Type B pancreatic cell (in vitro differentiated cells): ENCODE measurements at regions not wholly inside any gene's neighbourhood (a gene's known extent, or its start where the extent isn't known, plus 50 kb on each side); places are given as distances from the start of the nearest gene placed in this dataset.
"Not testable (repeated sequence)": the region's sequence is repeated elsewhere in the genome, so short reads cannot be mapped to it uniquely, and the experiment has no call there.

ENCODE experiments used
- DNase-seq: peaks from one replicate; pipeline ENCODE4 v3.0.0; 2021; ENCODE audit warnings: mixed read lengths; ENCODE audit not compliant: unreplicated experiment; ENCODE audit errors: extremely low spot score
- H3K27ac Mint-ChIP-seq: 2 replicates; pipeline ENCODE4 v1.8.0; 2021; ENCODE audit warnings: mild to moderate bottlenecking, mixed read lengths
- H3K27me3 Mint-ChIP-seq: 2 replicates; pipeline ENCODE4 v1.8.0; 2021; ENCODE audit warnings: mixed read lengths
- H3K36me3 Mint-ChIP-seq: 2 replicates; pipeline ENCODE4 v1.8.0; 2021; ENCODE audit warnings: mixed read lengths
- H3K4me1 Mint-ChIP-seq: one replicate; pipeline ENCODE4 v1.8.0; 2021; ENCODE audit warnings: mixed read lengths; ENCODE audit not compliant: unreplicated experiment
- H3K4me3 Mint-ChIP-seq: 2 replicates; pipeline ENCODE4 v1.8.0; 2021; ENCODE audit warnings: mild to moderate bottlenecking, mixed read lengths
- H3K9me3 Mint-ChIP-seq: 2 replicates; pipeline ENCODE4 v1.8.0; 2021; ENCODE audit warnings: mixed read lengths
- TF ChIP-seq, protein P1 (sequence below): fragments of 200-600 bp; sonication (generic); conservative IDR thresholded peaks from 2 replicates; pipeline ENCODE4 v1.5.0; 2021; ENCODE audit warnings: antibody characterized with exemption, mild to moderate bottlenecking

DNA sequence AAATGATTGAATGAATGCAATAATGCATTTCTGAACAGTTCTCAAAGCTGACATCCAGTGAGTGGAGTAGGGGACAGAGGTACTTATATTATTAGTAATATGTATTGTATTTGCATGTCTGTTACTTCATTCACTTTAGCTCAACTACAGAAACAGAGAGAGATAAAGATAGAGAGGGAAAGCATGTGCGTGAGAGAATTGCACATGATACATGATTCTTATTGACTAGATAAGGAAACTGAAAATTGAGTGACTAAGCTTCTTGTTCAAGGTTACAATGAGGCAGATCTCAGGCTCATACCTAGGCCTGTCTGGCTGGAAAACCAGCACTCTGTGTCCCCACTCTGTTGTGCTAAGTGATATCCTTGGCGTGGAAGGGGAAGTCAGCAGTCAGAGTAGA, 337.7 kb upstream of the KLF4 start:
- Mint-ChIP-seq H3K9me3 (no peaks in the 10 kb centered on the region), H3K4me3 (no peak overlapping the region), H3K36me3 (no peaks in the 10 kb centered on the region), H3K27ac (no peak overlapping the region), H3K4me1 (no peaks in the 10 kb centered on the region), H3K27me3 (peaks cover 53% of the 10 kb centered on the region)
- DNase-seq: no peak
- TF ChIP-seq, protein P1, sequence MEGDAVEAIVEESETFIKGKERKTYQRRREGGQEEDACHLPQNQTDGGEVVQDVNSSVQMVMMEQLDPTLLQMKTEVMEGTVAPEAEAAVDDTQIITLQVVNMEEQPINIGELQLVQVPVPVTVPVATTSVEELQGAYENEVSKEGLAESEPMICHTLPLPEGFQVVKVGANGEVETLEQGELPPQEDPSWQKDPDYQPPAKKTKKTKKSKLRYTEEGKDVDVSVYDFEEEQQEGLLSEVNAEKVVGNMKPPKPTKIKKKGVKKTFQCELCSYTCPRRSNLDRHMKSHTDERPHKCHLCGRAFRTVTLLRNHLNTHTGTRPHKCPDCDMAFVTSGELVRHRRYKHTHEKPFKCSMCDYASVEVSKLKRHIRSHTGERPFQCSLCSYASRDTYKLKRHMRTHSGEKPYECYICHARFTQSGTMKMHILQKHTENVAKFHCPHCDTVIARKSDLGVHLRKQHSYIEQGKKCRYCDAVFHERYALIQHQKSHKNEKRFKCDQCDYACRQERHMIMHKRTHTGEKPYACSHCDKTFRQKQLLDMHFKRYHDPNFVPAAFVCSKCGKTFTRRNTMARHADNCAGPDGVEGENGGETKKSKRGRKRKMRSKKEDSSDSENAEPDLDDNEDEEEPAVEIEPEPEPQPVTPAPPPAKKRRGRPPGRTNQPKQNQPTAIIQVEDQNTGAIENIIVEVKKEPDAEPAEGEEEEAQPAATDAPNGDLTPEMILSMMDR: no peak

DNA sequence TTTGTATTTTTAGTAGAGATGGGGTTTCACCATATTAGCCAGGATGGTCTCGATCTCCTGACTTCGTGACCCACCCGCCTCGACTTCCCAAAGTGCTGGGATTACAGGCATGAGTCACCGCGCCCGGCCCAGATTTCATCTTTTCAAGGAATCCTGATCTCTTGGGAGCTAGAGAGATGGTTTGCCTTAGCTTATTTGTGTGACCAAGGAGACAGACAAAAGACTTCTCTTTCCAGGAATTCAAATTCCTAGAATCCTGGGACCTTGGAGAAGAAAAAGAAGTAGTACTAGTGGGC, 337.1 kb upstream of the KLF4 start:
- H3K9me3 Mint-ChIP-seq, H3K27ac Mint-ChIP-seq, H3K36me3 Mint-ChIP-seq, H3K4me3 Mint-ChIP-seq, DNase-seq, H3K4me1 Mint-ChIP-seq: not testable (repeated sequence)
- peaks cover 55% of the 10 kb centered on the region for H3K27me3 Mint-ChIP-seq

DNA sequence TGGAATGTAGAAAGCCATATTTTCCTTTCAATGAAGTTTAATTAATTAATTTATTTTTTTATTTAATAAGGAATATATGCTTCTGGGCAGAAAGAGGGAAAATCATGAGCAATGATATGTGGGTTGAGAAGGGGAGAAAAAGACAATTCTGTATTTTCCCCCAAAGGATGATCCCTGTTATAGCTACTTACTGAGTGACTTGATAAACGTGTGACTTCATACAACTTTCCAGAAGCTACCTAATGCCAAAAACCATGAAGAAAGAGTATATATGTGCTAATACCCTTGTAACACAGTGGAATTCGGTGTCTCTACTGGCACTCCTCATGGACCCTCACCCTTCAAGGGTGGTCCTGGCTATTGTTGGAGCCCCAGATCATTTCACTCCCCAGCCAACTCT, 335.0 kb upstream of the KLF4 start:
- H3K9me3 Mint-ChIP-seq: no peaks in the 10 kb centered on the region
- H3K36me3 Mint-ChIP-seq: no peaks in the 10 kb centered on the region
- DNase-seq: no peak
- peaks cover 53% of the 10 kb centered on the region for H3K27me3 Mint-ChIP-seq
- H3K4me1 Mint-ChIP-seq: peaks cover 6% of the 10 kb centered on the region
- no peak overlapping the region for H3K4me3 Mint-ChIP-seq
- no peak overlapping the region for H3K27ac Mint-ChIP-seq
- TF ChIP-seq, protein P1: no peak

DNA sequence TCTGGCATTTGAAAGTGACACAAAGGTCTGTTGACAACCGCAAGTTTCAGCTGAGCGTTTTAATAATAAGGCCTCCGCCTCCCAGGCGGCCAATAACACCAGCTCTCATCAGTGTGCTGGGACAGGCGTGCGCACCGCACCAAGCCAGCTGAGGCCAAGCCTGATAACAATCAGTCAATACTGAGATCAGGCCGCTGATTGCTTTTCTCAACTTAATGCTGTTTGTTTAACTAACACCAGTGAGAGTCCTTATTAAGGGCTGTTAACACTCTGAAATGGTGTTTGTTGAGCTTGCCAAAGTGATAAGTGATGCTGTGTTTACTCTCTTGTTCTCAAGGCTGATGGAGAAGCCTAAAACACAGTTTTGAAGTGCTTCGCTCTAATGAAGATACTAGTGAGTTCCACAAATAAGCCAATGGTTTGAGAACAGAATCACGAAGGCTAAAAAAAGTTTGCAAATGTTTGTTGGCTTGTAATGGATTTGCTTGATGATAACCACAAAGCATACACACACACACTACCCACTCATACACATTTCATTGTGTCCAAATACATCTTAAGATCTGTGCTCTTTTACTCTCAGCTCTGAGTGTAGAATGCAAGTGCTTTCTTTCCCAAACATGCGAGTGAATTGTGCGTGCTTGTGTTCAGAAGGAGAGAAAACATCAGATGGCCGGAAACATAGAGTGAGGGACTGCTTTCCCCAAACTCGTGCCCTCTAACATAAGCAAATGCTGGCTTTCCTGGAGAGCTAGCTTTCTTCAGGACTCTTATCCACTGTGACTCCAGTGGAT, 330.4 kb upstream of the KLF4 start:
- TF ChIP-seq, protein P1: no peak
- H3K4me3 Mint-ChIP-seq: no peak overlapping the region
- H3K4me1 Mint-ChIP-seq: peaks cover 16% of the 10 kb centered on the region
- H3K27ac Mint-ChIP-seq: no peak overlapping the region
- H3K27me3 Mint-ChIP-seq: peaks cover 46% of the 10 kb centered on the region
- H3K9me3 Mint-ChIP-seq: no peaks in the 10 kb centered on the region
- no peaks in the 10 kb centered on the region for H3K36me3 Mint-ChIP-seq
- no peak for DNase-seq

DNA sequence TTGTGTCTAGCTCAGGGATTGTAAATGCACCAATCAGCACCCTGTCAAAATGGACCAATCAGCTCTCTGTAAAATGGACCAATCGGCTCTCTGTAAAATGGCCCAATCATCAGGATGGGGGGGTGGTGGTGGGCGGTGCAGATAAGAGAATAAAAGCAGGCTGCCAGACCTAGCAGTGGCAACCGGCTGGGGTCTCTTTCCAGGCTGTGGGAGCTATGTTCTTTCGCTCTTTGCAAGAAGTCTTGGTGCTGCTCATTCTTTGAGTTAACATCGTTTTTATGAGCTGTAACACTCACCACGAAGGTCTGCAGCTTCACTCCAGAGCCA, 328.9 kb upstream of the KLF4 start:
- H3K4me1 Mint-ChIP-seq: peaks cover 16% of the 10 kb centered on the region
- peaks cover 39% of the 10 kb centered on the region for H3K27me3 Mint-ChIP-seq
- H3K27ac Mint-ChIP-seq, H3K36me3 Mint-ChIP-seq, H3K4me3 Mint-ChIP-seq, DNase-seq, H3K9me3 Mint-ChIP-seq: not testable (repeated sequence)

DNA sequence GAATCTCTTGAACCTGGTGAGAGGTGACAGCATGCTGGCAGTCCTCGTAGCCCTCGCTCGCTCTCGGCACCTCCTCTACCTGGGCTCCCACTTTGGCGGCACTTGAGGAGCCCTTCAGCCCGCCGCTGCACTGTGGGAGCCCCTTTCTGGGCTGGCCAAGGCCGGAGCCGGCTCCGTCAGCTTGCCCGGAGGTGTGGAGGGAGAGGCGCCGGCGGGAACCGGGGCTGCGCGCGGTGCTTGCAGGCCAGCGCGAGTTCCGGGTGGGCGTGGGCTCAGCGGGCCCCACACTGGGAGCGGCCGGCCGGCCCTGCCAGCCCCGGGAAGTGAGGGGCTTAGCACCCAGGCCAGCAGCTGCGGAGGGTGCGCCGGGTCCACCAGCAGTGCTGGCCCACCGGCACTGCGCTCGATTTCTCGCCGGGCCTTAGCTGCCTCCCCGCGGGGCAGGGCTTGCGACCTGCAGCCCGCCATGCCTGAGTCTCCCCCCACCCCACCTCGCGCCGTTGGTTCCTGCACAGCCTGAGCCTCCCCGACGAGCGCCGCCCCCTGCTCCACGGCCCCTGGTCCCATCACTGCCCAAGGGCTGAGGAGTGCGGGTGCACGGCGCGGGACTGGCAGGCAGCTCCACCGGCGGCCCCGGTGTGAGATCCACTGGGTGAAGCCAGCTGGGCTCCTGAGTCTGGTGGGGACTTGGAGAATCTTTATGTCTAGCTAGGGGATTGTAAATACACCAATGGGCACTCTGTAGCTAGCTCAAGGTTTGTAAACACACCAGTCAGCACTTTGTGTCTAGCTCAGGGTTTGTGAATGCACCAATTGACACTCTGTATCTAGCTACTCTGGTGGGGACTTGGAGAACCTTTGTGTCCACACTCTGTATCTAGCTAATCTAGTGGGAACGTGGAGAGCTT, 328.3 kb upstream of the KLF4 start:
- H3K4me1 Mint-ChIP-seq: peaks cover 16% of the 10 kb centered on the region
- not testable (repeated sequence) for H3K27ac Mint-ChIP-seq, H3K9me3 Mint-ChIP-seq, H3K4me3 Mint-ChIP-seq, H3K36me3 Mint-ChIP-seq, DNase-seq
- H3K27me3 Mint-ChIP-seq: peaks cover 38% of the 10 kb centered on the region

DNA sequence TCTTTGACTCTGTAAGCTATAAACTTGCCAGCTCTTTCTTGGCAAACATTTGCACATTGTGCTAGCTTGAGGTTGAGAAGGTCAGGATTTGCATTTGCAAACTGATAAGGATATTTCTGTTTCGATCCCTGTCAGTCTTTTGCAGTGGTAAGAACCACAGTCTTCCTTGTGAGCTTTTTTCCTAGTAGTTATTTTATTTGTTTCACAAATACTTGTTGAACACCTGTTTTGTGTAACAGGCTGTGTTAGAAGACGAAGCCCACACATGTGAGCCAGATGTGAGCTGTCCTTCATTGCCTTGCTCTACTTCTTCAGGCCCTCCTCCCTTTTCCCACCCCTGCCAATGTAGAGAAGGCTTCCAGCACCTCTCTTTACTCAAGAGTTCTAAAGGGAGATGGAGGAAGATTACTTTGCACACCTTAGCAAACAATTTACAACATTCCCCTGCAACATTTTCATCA, 327.0 kb upstream of the KLF4 start:
- Mint-ChIP-seq H3K4me1 (peaks cover 16% of the 10 kb centered on the region), H3K36me3 (no peaks in the 10 kb centered on the region), H3K27ac (no peak overlapping the region), H3K9me3 (no peaks in the 10 kb centered on the region), H3K27me3 (peaks cover 27% of the 10 kb centered on the region), H3K4me3 (no peak overlapping the region)
- DNase-seq: no peak
- TF ChIP-seq, protein P1: no peak
